Upper lobe of left lung (tissue), 6 donors: ENCODE measurements at regions not wholly inside any gene's neighbourhood (a gene's known extent, or its start where the extent isn't known, plus 50 kb on each side); places are given as distances from the start of the nearest gene placed in this dataset.
A peak's percentile ranks its signal among the peaks of the same experiment; 100 is the strongest.

Source experiments
- ATAC-seq, 2 donors: fragments of 200-7000 bp; cut with Tn5 transposase; one replicate each; pipeline ENCODE4 v1.9.1; 2022; ENCODE audit warnings: mild to moderate bottlenecking in 2 of 2, moderate library complexity in 2 of 2; ENCODE audit not compliant: low FRiP score in 2 of 2
- DNase-seq, 2 donors: peaks; one replicate each; pipeline ENCODE4 v3.0.0-alpha.2; 2019 to 2020
- H3K27ac ChIP-seq, 4 donors: fragments of 200-600 bp; sonication (generic); one replicate each; pipeline ENCODE4 v1.5.1; 2016 to 2019
- H3K27me3 ChIP-seq, 4 donors: fragments of 200-600 bp; sonication (generic); one replicate each; pipeline ENCODE4 v1.5.1; 2017 to 2019
- H3K36me3 ChIP-seq, 4 donors: fragments of 200-600 bp; sonication (generic); one replicate each; pipeline ENCODE4 v1.5.1; 2016 to 2019
- H3K4me1 ChIP-seq, 4 donors: fragments of 200-600 bp; sonication (generic); one replicate each; pipeline ENCODE4 v1.5.1; 2018 to 2019
- H3K4me3 ChIP-seq, 4 donors: fragments of 200-600 bp; sonication (generic); one replicate each; pipeline ENCODE4 v1.5.1; 2017 to 2019; ENCODE audit warnings: mild to moderate bottlenecking in 2 of 4, moderate library complexity in 1 of 4
- H3K9me3 ChIP-seq, 4 donors: fragments of 200-600 bp; sonication (generic); one replicate each; pipeline ENCODE4 v1.5.1; 2018 to 2019
- EP300 ChIP-seq, 4 donors: sonication (generic); formaldehyde crosslinking; IDR thresholded peaks; one replicate each; pipeline ENCODE4 v1.5.1; 2017; ENCODE audit warnings: antibody characterized with exemption in 4 of 4, control low read depth in 2 of 4
- POLR2A ChIP-seq, 4 donors: fragments of 450-650 bp; IDR thresholded peaks; one replicate each; pipeline ENCODE4 v1.5.1; 2016 to 2017; ENCODE audit warnings: antibody characterized with exemption in 4 of 4, mild to moderate bottlenecking in 2 of 4
- POLR2AphosphoS5 ChIP-seq, 2 donors: sonication (generic); formaldehyde crosslinking; IDR thresholded peaks; one replicate each; pipeline ENCODE4 v1.5.1; 2017; ENCODE audit warnings: antibody characterized with exemption in 2 of 2
- WGBS, 2 donors: methylation state at CpG; one replicate each; pipeline ENCODE4 v1.1.5; 2017 to 2018; 5-methylcytosine and 5-hydroxymethylcytosine counted together
- TF ChIP-seq, protein P1 (sequence below), 6 experiments: fragments of 450-650 bp in 4 of 6; fragments of 200-600 bp in 2 of 6; sonication (generic) in 2 of 6; IDR thresholded peaks; one replicate each; pipeline ENCODE4 v1.5.1; 2016 to 2019; ENCODE audit warnings: antibody characterized with exemption in 6 of 6
- donor health status: DM: no; HTN: no; CAD: no; lungs with moderate emphysema.
- donor health status: DM: no; HTN: yes; CAD: no; lungs with severe emphysema.

- ATAC-seq = peak in 1 of 2 donors; percentile 51
- TF ChIP-seq POLR2AphosphoS5 (IDR thresholded peaks at IDR 0.05) (no peak), EP300 (IDR thresholded peaks at IDR 0.05) (no peak)
- TF ChIP-seq, protein P1, sequence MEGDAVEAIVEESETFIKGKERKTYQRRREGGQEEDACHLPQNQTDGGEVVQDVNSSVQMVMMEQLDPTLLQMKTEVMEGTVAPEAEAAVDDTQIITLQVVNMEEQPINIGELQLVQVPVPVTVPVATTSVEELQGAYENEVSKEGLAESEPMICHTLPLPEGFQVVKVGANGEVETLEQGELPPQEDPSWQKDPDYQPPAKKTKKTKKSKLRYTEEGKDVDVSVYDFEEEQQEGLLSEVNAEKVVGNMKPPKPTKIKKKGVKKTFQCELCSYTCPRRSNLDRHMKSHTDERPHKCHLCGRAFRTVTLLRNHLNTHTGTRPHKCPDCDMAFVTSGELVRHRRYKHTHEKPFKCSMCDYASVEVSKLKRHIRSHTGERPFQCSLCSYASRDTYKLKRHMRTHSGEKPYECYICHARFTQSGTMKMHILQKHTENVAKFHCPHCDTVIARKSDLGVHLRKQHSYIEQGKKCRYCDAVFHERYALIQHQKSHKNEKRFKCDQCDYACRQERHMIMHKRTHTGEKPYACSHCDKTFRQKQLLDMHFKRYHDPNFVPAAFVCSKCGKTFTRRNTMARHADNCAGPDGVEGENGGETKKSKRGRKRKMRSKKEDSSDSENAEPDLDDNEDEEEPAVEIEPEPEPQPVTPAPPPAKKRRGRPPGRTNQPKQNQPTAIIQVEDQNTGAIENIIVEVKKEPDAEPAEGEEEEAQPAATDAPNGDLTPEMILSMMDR (IDR thresholded peaks at IDR 0.05) = no peak
- no peaks in the 10 kb centered on the region for H3K9me3 ChIP-seq
- H3K27me3 ChIP-seq = no peaks in the 10 kb centered on the region
- no peak for DNase-seq
- H3K4me3 ChIP-seq = no peak overlapping the region
- no peak overlapping the region for H3K27ac ChIP-seq
- no peaks in the 10 kb centered on the region for H3K36me3 ChIP-seq
- peaks cover under 1 to 6% (median 2%) of the 10 kb centered on the region in 4 donors for H3K4me1 ChIP-seq
- 75 to 83% methylated on average over 1 of the region's 1 CpG for WGBS, 2 donors
These were observed 163.6 kb upstream of the RBMS1 start for GRCh38 chr2:160657196-160657595.

DNA sequence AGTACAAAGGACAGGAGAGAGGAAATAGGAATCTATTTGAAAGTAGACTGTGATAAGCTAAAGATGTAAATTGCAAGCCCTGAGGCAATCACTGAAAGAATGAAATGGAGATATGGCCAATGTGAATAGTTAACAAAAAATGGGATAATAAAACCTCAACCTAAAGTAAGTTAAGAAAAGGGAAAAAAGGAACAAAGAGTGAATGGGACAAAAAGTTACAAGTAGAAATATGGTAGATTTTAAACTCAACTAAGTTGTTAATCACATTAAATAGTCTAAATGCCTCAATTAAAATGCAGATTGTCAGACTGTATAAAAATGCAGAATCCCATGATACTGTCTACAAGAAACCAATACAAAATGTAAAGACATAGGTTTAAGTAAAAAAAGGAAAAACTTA lies 165.2 kb upstream of the RBMS1 start:
- DNase-seq (no peak), ATAC-seq (no peak)
- H3K27ac ChIP-seq = no peak overlapping the region
- no peaks in the 10 kb centered on the region for H3K9me3 ChIP-seq
- H3K4me1 ChIP-seq = no peaks in the 10 kb centered on the region
- no peaks in the 10 kb centered on the region for H3K27me3 ChIP-seq
- no peaks in the 10 kb centered on the region for H3K36me3 ChIP-seq
- TF ChIP-seq EP300 (IDR thresholded peaks at IDR 0.05) (no peak), POLR2A (IDR thresholded peaks at IDR 0.05) (no peak), POLR2AphosphoS5 (IDR thresholded peaks at IDR 0.05) (no peak)
- TF ChIP-seq, protein P1 (IDR thresholded peaks at IDR 0.05) = no peak
- no peak overlapping the region for H3K4me3 ChIP-seq

GRCh38 chr2:160660741-160661140 lies 167.1 kb upstream of the RBMS1 start:
- 53 to 58% methylated on average over 2 of the region's 2 CpGs for WGBS, 2 donors
- DNase-seq (no peak), ATAC-seq (no peak)
- H3K27ac ChIP-seq = no peak overlapping the region
- H3K4me1 ChIP-seq = peaks cover 0 to under 1% (median 0%) of the 10 kb centered on the region in 4 donors
- no peak for TF ChIP-seq POLR2AphosphoS5 (IDR thresholded peaks at IDR 0.05)
- TF ChIP-seq, protein P1 (IDR thresholded peaks at IDR 0.05) = no peak
- no peak for TF ChIP-seq POLR2A (IDR thresholded peaks at IDR 0.05)
- no peak for TF ChIP-seq EP300 (IDR thresholded peaks at IDR 0.05)
- H3K36me3 ChIP-seq = no peaks in the 10 kb centered on the region
- no peaks in the 10 kb centered on the region for H3K9me3 ChIP-seq
- H3K27me3 ChIP-seq = no peaks in the 10 kb centered on the region
- no peak overlapping the region for H3K4me3 ChIP-seq

GRCh38 chr2:160664603-160665140 lies 171.1 kb upstream of the RBMS1 start:
- Histone ChIP-seq H3K4me1 (peaks cover 0 to 13% (median 8%) of the 10 kb centered on the region in 4 donors), H3K9me3 (no peaks in the 10 kb centered on the region), H3K27ac (no peak overlapping the region), H3K4me3 (no peak overlapping the region), H3K36me3 (no peaks in the 10 kb centered on the region), H3K27me3 (no peaks in the 10 kb centered on the region)
- 88 to 91% methylated on average over 2 of the region's 2 CpGs for WGBS, 2 donors
- no peak for TF ChIP-seq POLR2AphosphoS5 (IDR thresholded peaks at IDR 0.05)
- TF ChIP-seq, protein P1 (IDR thresholded peaks at IDR 0.05) = no peak
- no peak for TF ChIP-seq POLR2A (IDR thresholded peaks at IDR 0.05)
- TF ChIP-seq EP300 (IDR thresholded peaks at IDR 0.05) = no peak
- ATAC-seq = no peak
- DNase-seq = no peak
